GM12878 (cell line): ENCODE measurements at regions not wholly inside any gene's neighbourhood (a gene's known extent, or its start where the extent isn't known, plus 50 kb on each side); places are given as distances from the start of the nearest gene placed in this dataset.

Experiments used
- BRCA1 ChIP-seq: IDR thresholded peaks from 2 replicates; pipeline ENCODE4 v1.6.1; 2011; ENCODE audit warnings: low read depth, low read length, improper control_type of control experiment
- CHD4 ChIP-seq: fragments of 200-600 bp; sonication (generic); IDR thresholded peaks from 2 replicates; pipeline ENCODE4 v1.6.1; 2016; ENCODE audit warnings: mild to moderate bottlenecking
- CREB1 ChIP-seq: IDR thresholded peaks from 2 replicates; pipeline ENCODE4 v1.6.1; 2012; ENCODE audit warnings: low read depth, mild to moderate bottlenecking, inconsistent platforms
- JUND ChIP-seq: IDR thresholded peaks from 2 replicates; pipeline ENCODE4 v1.6.1; 2012; ENCODE audit warnings: low read depth, mild to moderate bottlenecking, low read length, improper control_type of control experiment, moderate library complexity
- MXI1 ChIP-seq: fragments of 150-350 bp; IDR thresholded peaks from 2 replicates; pipeline ENCODE4 v1.6.1; 2011; ENCODE audit warnings: low read depth, mild to moderate bottlenecking, inconsistent platforms, low read length, improper control_type of control experiment
- NFIC ChIP-seq: IDR thresholded peaks from 2 replicates; pipeline ENCODE4 v1.6.1; 2012; ENCODE audit warnings: low read depth, mild to moderate bottlenecking, inconsistent platforms, low read length, moderate library complexity
- NFYB ChIP-seq: IDR thresholded peaks from 2 replicates; pipeline ENCODE4 v1.6.1; 2011; ENCODE audit warnings: low read depth, mild to moderate bottlenecking, low read length, improper control_type of control experiment, moderate library complexity; ENCODE audit not compliant: insufficient read depth
- PBX3 ChIP-seq: IDR thresholded peaks from 2 replicates; pipeline ENCODE4 v1.6.1; 2011; ENCODE audit warnings: mild to moderate bottlenecking, low read depth, low read length, moderate library complexity; ENCODE audit not compliant: insufficient replicate concordance
- SMC3 ChIP-seq: IDR thresholded peaks from 2 replicates; pipeline ENCODE4 v1.6.1; 2011; ENCODE audit warnings: low read length, improper control_type of control experiment, borderline replicate concordance
- ZNF24 ChIP-seq: fragments of 450-650 bp; IDR thresholded peaks from 2 replicates; pipeline ENCODE4 v1.6.1; 2017; ENCODE audit warnings: antibody characterized with exemption, mild to moderate bottlenecking

GRCh38 chr14:28344381-28344780, 422.2 kb upstream of the FOXG1 start:
- TF ChIP-seq MXI1 (no peak), CHD4 (no peak), CREB1 (no peak), NFYB (no peak), SMC3 (no peak), ZNF24 (no peak), PBX3 (no peak), BRCA1 (no peak), JUND (no peak), NFIC (no peak)
